Spinal cord (tissue), 10 donors: ENCODE measurements at regions not wholly inside any gene's neighbourhood (a gene's known extent, or its start where the extent isn't known, plus 50 kb on each side); places are given as distances from the start of the nearest gene placed in this dataset. TPM values are rescaled to one million over a fixed set of nuclear protein-coding genes. Genes with fewer than 3 reads are reported as not detected.

Experiments used
- DNase-seq, 6 donors: peaks; one replicate each; pipeline versions ENCODE4 v3.0.0 to v3.0.0-alpha.2; 2013 to 2015; ENCODE audit warnings: low spot score in 6 of 6, low read depth in 4 of 6
- H3K27ac ChIP-seq: one replicate; pipeline ENCODE4 v1.5.1; 2013; ENCODE audit warnings: low read depth, low read length, control low read depth
- H3K27me3 ChIP-seq: one replicate; pipeline ENCODE4 v1.6.1; 2013; ENCODE audit warnings: low read length; ENCODE audit not compliant: control insufficient read depth, insufficient read depth
- H3K36me3 ChIP-seq: one replicate; pipeline ENCODE4 v1.6.1; 2013; ENCODE audit warnings: low read length; ENCODE audit not compliant: control insufficient read depth, insufficient read depth
- H3K4me1 ChIP-seq: one replicate; pipeline ENCODE4 v1.6.1; 2013; ENCODE audit warnings: low read length; ENCODE audit not compliant: control insufficient read depth, insufficient read depth
- H3K4me3 ChIP-seq: one replicate; pipeline ENCODE4 v1.5.1; 2013; ENCODE audit warnings: low read depth, low read length, control low read depth
- H3K9me3 ChIP-seq: one replicate; pipeline ENCODE4 v1.6.1; 2013; ENCODE audit warnings: low read length; ENCODE audit not compliant: control insufficient read depth, insufficient read depth
- WGBS: methylation state at CpG from one replicate; pipeline ENCODE4 v1.1.5; 2013; ENCODE audit warnings: missing lambda C conversion rate; ENCODE audit not compliant: insufficient coverage; 5-methylcytosine and 5-hydroxymethylcytosine counted together
- small RNA-seq: library from RNA; depleted of rRNA; stranded (forward); fragments of <200 nt; gene quantifications from one replicate; pipeline ENCODE3, GENCODE V24; 2014; ENCODE audit warnings: low replicate concordance
- donor health status: healthy.

- Histone ChIP-seq H3K4me3 (no peak overlapping the region), H3K27ac (peak overlapping the region; percentile 8), H3K27me3 (no peaks in the 10 kb centered on the region), H3K36me3 (no peaks in the 10 kb centered on the region), H3K9me3 (no peaks in the 10 kb centered on the region), H3K4me1 (peaks cover 34% of the 10 kb centered on the region)
- WGBS = 20% methylated on average over 2 of the region's 6 CpGs
- DNase-seq = no peak
These were observed 52.5 kb upstream of the MAP1LC3B2 start for GRCh38 chr12:116506697-116507064.

- Histone ChIP-seq H3K9me3 (no peaks in the 10 kb centered on the region), H3K36me3 (no peaks in the 10 kb centered on the region), H3K4me1 (peaks cover 27% of the 10 kb centered on the region), H3K27ac (no peak overlapping the region), H3K4me3 (peak overlapping the region; percentile 40), H3K27me3 (no peaks in the 10 kb centered on the region)
- peak in 2 of 6 donors; percentile 72 to 85 for DNase-seq
- WGBS = 2% methylated on average over 56 of the region's 60 CpGs
These were observed 50.7 kb upstream of the MAP1LC3B2 start for GRCh38 chr12:116508145-116509121.

Small RNA genes in the stretch of these regions (small RNA-seq; reads per million reads assigned to genes)
- not detected for gene MIR4472-2
